ENCODE measurements at regions not wholly inside any gene's neighbourhood (a gene's known extent, or its start where the extent isn't known, plus 50 kb on each side); places are given as distances from the start of the nearest gene placed in this dataset.

DNA sequence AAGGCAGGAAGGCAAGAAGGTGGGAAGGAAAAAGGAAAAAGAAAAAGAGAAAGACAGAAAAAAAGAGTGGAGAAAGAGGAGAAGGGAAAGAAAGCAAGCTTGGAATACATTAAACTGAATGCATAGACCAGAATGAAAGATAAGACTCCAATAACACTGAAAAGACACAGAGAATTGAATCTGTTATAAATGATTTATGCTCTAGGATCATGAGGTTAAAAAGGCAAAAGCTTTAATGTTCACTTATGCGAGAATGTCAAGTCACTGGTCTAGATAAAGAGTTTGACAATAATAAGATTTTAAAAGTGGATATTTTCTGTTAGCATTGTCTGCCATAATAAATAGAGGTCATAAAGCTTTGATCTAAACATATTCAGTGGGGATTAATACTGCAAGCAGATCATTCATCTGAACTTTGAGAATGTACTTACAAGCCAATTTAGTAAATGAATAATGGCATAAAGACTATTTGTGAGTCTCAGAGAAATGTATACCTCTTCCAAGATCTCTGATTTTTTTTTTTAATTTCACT is 1069.2 kb upstream of the SLC39A10 start:
- Histone ChIP-seq H3K9ac (no peak overlapping the region), H3K4me2 (no peak overlapping the region), H3K4me1 (no peaks in the 10 kb centered on the region), H3K27me3 (no peaks in the 10 kb centered on the region), H3K4me3 (no peak overlapping the region), H3K36me3 (no peaks in the 10 kb centered on the region), H4K20me1 (no peaks in the 10 kb centered on the region), H3K27ac (no peak overlapping the region), H3K9me3 (replicated peaks in 1 of 11) (no peaks in the 10 kb centered on the region)
- TF ChIP-seq Cebpa-rat (IDR thresholded peaks at IDR 0.05): no peak

- no peak overlapping the region for H3K4me3 ChIP-seq
- H3K9ac ChIP-seq: no peak overlapping the region
- no peak overlapping the region for H3K4me2 ChIP-seq
- no peaks in the 10 kb centered on the region for H3K4me1 ChIP-seq
- no peak overlapping the region for H3K27ac ChIP-seq
- H3K9me3 ChIP-seq (replicated peaks in 1 of 11): no peaks in the 10 kb centered on the region
- no peaks in the 10 kb centered on the region for H3K27me3 ChIP-seq
- H3K36me3 ChIP-seq: no peaks in the 10 kb centered on the region
- H4K20me1 ChIP-seq: no peaks in the 10 kb centered on the region
- no peak for TF ChIP-seq Cebpa-rat (IDR thresholded peaks at IDR 0.05)
Measured at GRCh38 chr2:194567661-194568017, 1089.4 kb upstream of the SLC39A10 start.

GRCh38 chr2:194566907-194567660 is 1089.9 kb upstream of the SLC39A10 start:
- no peak overlapping the region for H3K9ac ChIP-seq
- H4K20me1 ChIP-seq: no peaks in the 10 kb centered on the region
- no peak overlapping the region for H3K4me2 ChIP-seq
- H3K27ac ChIP-seq: no peak overlapping the region
- no peaks in the 10 kb centered on the region for H3K36me3 ChIP-seq
- no peaks in the 10 kb centered on the region for H3K4me1 ChIP-seq
- H3K4me3 ChIP-seq: no peak overlapping the region
- H3K27me3 ChIP-seq: no peaks in the 10 kb centered on the region
- no peaks in the 10 kb centered on the region for H3K9me3 ChIP-seq (replicated peaks in 1 of 11)
- TF ChIP-seq Cebpa-rat (IDR thresholded peaks at IDR 0.05): no peak

GRCh38 chr2:194564422-194564821 is 1092.6 kb upstream of the SLC39A10 start:
- H4K20me1 ChIP-seq: no peaks in the 10 kb centered on the region
- H3K4me3 ChIP-seq: no peak overlapping the region
- TF ChIP-seq Cebpa-rat (IDR thresholded peaks at IDR 0.05): no peak
- H3K4me1 ChIP-seq: no peaks in the 10 kb centered on the region
- no peak overlapping the region for H3K4me2 ChIP-seq
- peaks cover 0 to 8% (median 0%) of the 10 kb centered on the region in 11 experiments; a peak in 4 of 22 replicates for H3K9me3 ChIP-seq (replicated peaks in 1 of 11)
- no peak overlapping the region for H3K9ac ChIP-seq
- H3K27ac ChIP-seq: no peak overlapping the region
- H3K27me3 ChIP-seq: no peaks in the 10 kb centered on the region
- H3K36me3 ChIP-seq: no peaks in the 10 kb centered on the region

DNA sequence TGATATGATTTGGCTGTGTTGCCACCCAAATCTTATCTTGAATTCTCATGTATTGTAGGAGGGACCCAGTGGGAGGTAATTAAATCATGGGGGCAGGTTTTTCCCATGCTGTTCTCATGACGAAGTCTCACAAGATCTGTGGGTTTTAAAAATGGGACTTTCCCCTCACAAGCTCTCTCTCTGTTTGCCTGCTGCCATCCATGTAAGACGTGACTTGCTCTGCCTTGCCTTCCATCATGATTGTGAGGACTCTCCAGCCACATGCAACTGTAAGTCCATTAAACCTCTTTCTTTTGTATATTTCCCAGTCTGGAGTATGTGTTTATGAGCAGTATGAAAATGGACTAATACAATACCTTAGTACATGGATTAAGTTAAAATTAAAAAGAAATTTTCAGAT is 1094.7 kb upstream of the SLC39A10 start:
- Histone ChIP-seq H3K27ac (no peak overlapping the region), H3K9ac (no peak overlapping the region), H3K4me2 (no peak overlapping the region), H3K4me3 (no peak overlapping the region), H3K4me1 (no peaks in the 10 kb centered on the region), H4K20me1 (no peaks in the 10 kb centered on the region), H3K36me3 (no peaks in the 10 kb centered on the region), H3K9me3 (replicated peaks in 1 of 11) (peaks cover 0 to 8% (median 0%) of the 10 kb centered on the region in 11 experiments; a peak in 4 of 22 replicates), H3K27me3 (no peaks in the 10 kb centered on the region)
- no peak for TF ChIP-seq Cebpa-rat (IDR thresholded peaks at IDR 0.05)

- no peaks in the 10 kb centered on the region for H3K36me3 ChIP-seq
- no peak for TF ChIP-seq Cebpa-rat (IDR thresholded peaks at IDR 0.05)
- H4K20me1 ChIP-seq: no peaks in the 10 kb centered on the region
- H3K4me2 ChIP-seq: no peak overlapping the region
- no peaks in the 10 kb centered on the region for H3K27me3 ChIP-seq
- H3K4me3 ChIP-seq: no peak overlapping the region
- H3K9ac ChIP-seq: no peak overlapping the region
- peaks cover 0 to 8% (median 0%) of the 10 kb centered on the region in 11 experiments; a peak in 4 of 22 replicates for H3K9me3 ChIP-seq (replicated peaks in 1 of 11)
- no peaks in the 10 kb centered on the region for H3K4me1 ChIP-seq
- H3K27ac ChIP-seq: no peak overlapping the region
Measured at GRCh38 chr2:194559964-194560363, 1097.1 kb upstream of the SLC39A10 start.

DNA sequence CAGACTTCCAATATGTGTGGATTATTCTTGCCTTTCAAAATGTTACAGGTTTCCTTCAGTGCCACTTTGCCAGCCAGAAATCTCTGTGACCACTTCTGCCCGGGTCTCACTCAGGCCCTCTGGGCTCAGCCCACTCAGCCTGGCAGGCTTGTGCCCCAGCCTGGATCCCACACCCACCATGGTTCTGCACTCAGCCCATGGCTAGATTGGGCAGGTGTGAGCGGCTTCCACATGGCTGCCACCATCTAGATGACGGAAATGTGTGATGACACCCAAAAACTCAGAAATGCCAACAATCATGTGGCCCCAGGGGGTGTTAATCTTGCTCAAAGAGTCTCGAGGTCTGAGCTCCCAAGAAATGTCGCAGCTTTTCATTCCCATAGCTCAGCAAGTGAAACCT is 1097.5 kb upstream of the SLC39A10 start:
- Histone ChIP-seq H4K20me1 (no peaks in the 10 kb centered on the region), H3K36me3 (no peaks in the 10 kb centered on the region), H3K27me3 (no peaks in the 10 kb centered on the region), H3K4me3 (no peak overlapping the region), H3K27ac (no peak overlapping the region), H3K9ac (no peak overlapping the region), H3K4me1 (no peaks in the 10 kb centered on the region), H3K4me2 (no peak overlapping the region), H3K9me3 (replicated peaks in 1 of 11) (peaks cover 0 to 8% (median 0%) of the 10 kb centered on the region in 11 experiments; a peak in 4 of 22 replicates)
- TF ChIP-seq Cebpa-rat (IDR thresholded peaks at IDR 0.05): no peak

DNA sequence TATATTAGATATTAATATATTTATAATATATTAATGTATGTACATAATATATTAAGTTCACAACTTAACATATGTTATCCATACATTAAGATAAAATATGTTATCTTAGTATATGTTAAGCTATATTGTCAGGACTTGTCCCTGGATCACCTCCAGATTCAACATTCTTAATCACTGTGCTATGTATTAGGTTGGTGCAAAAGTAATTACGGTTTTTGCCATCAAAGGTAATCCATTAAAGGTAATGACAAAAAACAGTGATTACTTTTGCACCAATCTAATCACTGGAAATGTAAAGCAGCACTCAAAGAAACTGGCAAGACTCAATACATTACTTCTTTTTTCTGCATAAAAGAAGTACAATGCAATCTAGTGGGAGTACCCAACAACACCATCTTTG is 1099.0 kb upstream of the SLC39A10 start:
- Histone ChIP-seq H3K27ac (no peak overlapping the region), H3K4me2 (no peak overlapping the region), H3K4me3 (no peak overlapping the region), H3K36me3 (no peaks in the 10 kb centered on the region), H3K9ac (no peak overlapping the region), H3K27me3 (no peaks in the 10 kb centered on the region), H4K20me1 (no peaks in the 10 kb centered on the region), H3K9me3 (replicated peaks in 1 of 11) (peaks cover 0 to 8% (median 0%) of the 10 kb centered on the region in 11 experiments; a peak in 4 of 22 replicates), H3K4me1 (no peaks in the 10 kb centered on the region)
- TF ChIP-seq Cebpa-rat (IDR thresholded peaks at IDR 0.05): no peak

GRCh38 chr2:194556629-194557028 is 1100.4 kb upstream of the SLC39A10 start:
- no peak overlapping the region for H3K27ac ChIP-seq
- no peaks in the 10 kb centered on the region for H4K20me1 ChIP-seq
- H3K9ac ChIP-seq: no peak overlapping the region
- no peaks in the 10 kb centered on the region for H3K4me1 ChIP-seq
- no peak overlapping the region for H3K4me3 ChIP-seq
- TF ChIP-seq Cebpa-rat (IDR thresholded peaks at IDR 0.05): no peak
- no peaks in the 10 kb centered on the region for H3K36me3 ChIP-seq
- H3K4me2 ChIP-seq: no peak overlapping the region
- peaks cover 0 to 8% (median 0%) of the 10 kb centered on the region in 11 experiments; a peak in 4 of 22 replicates for H3K9me3 ChIP-seq (replicated peaks in 1 of 11)
- no peaks in the 10 kb centered on the region for H3K27me3 ChIP-seq

- Histone ChIP-seq H4K20me1 (no peaks in the 10 kb centered on the region), H3K36me3 (no peaks in the 10 kb centered on the region), H3K27me3 (no peaks in the 10 kb centered on the region), H3K4me3 (no peak overlapping the region), H3K9me3 (replicated peaks in 1 of 11) (no peaks in the 10 kb centered on the region), H3K27ac (no peak overlapping the region), H3K9ac (no peak overlapping the region), H3K4me2 (no peak overlapping the region), H3K4me1 (no peaks in the 10 kb centered on the region)
- TF ChIP-seq Cebpa-rat (IDR thresholded peaks at IDR 0.05): no peak
Measured at GRCh38 chr2:194553980-194554379, 1103.0 kb upstream of the SLC39A10 start.
